ENCODE measurements at regions not wholly inside any gene's neighbourhood (a gene's known extent, or its start where the extent isn't known, plus 50 kb on each side); places are given as distances from the start of the nearest gene placed in this dataset.

DNA sequence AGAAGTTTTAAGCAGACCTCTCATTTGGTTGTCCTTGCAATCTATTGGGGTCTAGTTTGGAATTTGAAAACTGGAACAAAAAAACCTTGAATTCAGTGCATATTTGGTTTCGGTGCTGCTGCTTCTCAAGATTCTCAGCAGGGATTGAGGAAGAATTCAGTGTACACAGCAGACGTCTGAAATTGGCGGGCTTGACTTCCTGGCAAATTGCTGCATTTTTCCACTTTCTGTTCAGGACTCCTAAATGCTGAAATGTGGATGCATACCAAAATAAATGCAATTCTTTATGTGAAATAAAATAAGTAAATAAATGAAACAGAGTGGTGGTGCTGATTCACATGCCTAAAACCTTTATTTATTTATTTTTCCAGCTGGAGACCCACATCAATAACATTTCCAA is 332.4 kb upstream of the KYNU start:
- no peak for DNase-seq
- Mint-ChIP-seq H3K27ac (no peak overlapping the region), H3K36me3 (ENCODE audit: low read depth) (no peaks in the 10 kb centered on the region), H3K9me3 (peaks cover 28% of the 10 kb centered on the region), H3K4me1 (no peaks in the 10 kb centered on the region), H3K4me3 (no peak overlapping the region), H3K27me3 (ENCODE audit: low read depth, poor library complexity) (no peaks in the 10 kb centered on the region)
- TF ChIP-seq, protein P1, sequence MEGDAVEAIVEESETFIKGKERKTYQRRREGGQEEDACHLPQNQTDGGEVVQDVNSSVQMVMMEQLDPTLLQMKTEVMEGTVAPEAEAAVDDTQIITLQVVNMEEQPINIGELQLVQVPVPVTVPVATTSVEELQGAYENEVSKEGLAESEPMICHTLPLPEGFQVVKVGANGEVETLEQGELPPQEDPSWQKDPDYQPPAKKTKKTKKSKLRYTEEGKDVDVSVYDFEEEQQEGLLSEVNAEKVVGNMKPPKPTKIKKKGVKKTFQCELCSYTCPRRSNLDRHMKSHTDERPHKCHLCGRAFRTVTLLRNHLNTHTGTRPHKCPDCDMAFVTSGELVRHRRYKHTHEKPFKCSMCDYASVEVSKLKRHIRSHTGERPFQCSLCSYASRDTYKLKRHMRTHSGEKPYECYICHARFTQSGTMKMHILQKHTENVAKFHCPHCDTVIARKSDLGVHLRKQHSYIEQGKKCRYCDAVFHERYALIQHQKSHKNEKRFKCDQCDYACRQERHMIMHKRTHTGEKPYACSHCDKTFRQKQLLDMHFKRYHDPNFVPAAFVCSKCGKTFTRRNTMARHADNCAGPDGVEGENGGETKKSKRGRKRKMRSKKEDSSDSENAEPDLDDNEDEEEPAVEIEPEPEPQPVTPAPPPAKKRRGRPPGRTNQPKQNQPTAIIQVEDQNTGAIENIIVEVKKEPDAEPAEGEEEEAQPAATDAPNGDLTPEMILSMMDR (IDR thresholded peaks at IDR 0.05): no peak

DNA sequence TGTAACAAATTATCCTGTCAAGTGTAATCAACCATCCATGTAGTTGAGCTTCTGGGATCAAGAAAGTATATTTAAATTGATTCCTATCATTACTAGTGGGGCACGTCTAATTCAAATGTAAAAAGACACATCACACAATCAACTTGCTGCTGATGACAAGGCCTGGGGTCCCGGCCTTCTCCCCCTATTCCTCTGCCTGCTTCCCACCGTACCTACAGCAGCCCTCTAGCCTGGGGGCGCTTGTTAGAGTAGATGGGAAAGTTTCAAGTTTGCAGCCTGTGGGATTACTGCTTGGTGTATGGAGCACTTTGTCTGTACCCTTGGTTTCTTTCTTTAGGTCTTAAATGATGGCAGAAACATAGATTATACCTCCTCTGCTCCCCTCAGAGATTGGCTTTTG is 333.3 kb upstream of the KYNU start:
- DNase-seq: no peak
- no peaks in the 10 kb centered on the region for H3K36me3 Mint-ChIP-seq (ENCODE audit: low read depth)
- no peaks in the 10 kb centered on the region for H3K4me1 Mint-ChIP-seq
- H3K4me3 Mint-ChIP-seq: no peak overlapping the region
- H3K27me3 Mint-ChIP-seq (ENCODE audit: low read depth, poor library complexity): no peaks in the 10 kb centered on the region
- H3K9me3 Mint-ChIP-seq: peaks cover 25% of the 10 kb centered on the region
- H3K27ac Mint-ChIP-seq: no peak overlapping the region
- TF ChIP-seq, protein P1 (IDR thresholded peaks at IDR 0.05): no peak

DNA sequence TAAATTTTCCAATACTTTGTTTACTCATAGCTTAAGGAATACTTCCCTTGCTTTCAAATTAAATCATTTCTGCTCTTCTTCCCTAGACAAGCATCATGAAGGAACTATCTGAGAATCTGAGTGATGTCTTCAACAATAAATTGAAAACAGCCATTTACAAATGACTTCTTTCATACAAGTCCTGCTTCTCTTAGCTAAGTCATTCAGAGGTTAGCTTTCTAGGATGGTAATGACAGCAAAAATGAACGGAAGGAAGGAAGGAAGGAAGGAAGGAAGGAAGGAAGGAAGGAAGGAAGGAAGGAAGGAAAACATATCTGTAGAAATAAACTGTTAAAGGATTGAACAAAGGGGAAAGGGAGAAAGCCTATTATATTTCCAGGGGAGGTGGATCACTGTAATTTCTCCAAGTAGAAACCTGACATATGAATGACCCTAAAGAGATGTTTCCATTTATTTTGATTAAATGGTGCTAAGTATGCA is 335.0 kb upstream of the KYNU start:
- H3K27me3 Mint-ChIP-seq (ENCODE audit: low read depth, poor library complexity): no peaks in the 10 kb centered on the region
- no peak overlapping the region for H3K4me3 Mint-ChIP-seq
- TF ChIP-seq, protein P1 (IDR thresholded peaks at IDR 0.05): no peak
- no peaks in the 10 kb centered on the region for H3K36me3 Mint-ChIP-seq (ENCODE audit: low read depth)
- no peaks in the 10 kb centered on the region for H3K4me1 Mint-ChIP-seq
- no peak overlapping the region for H3K27ac Mint-ChIP-seq
- no peak for DNase-seq
- H3K9me3 Mint-ChIP-seq: peaks cover 9% of the 10 kb centered on the region

DNA sequence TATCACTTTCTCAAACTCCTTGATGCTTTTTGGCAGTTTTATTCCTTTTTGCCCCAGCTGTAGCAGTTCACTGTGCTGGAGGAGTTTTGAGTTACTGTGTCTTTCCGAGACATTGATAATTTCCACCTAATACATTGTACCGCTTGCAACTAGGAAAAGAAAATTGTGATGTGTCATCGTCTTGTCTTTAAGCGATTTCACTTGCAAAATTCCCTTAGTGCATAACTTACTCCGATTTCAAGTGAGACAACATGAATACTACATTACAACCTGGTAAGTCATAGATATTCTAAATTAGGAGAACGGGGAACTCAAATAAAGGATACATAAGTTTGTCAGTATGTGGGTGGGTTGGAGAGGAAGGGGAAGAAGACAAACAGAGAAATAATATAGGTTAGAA is 340.5 kb upstream of the KYNU start:
- Mint-ChIP-seq H3K36me3 (ENCODE audit: low read depth) (no peaks in the 10 kb centered on the region), H3K27ac (no peak overlapping the region), H3K4me1 (no peaks in the 10 kb centered on the region), H3K4me3 (no peak overlapping the region), H3K27me3 (ENCODE audit: low read depth, poor library complexity) (no peaks in the 10 kb centered on the region), H3K9me3 (no peaks in the 10 kb centered on the region)
- DNase-seq: no peak
- TF ChIP-seq, protein P1 (IDR thresholded peaks at IDR 0.05): no peak

DNA sequence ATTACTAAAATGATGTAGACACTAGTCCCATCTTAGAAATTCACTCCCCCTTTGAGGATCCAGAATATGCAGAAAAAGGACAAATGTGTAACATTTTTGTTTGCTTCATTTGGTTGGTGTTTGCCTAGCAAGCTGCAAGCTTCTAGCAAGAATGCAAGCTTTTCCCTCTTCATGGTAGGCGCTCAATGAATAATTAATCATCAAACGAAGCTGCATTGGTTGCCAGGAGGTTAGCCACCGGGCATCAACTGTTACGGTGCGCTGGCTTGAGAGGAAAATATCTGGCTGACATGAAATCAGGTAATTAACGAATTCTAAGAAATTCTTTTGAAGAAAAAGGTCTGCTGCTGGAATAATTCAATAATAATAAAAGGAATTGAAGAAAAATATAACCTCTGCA is 341.0 kb upstream of the KYNU start:
- TF ChIP-seq, protein P1 (IDR thresholded peaks at IDR 0.05): no peak
- Mint-ChIP-seq H3K36me3 (ENCODE audit: low read depth) (no peaks in the 10 kb centered on the region), H3K27me3 (ENCODE audit: low read depth, poor library complexity) (no peaks in the 10 kb centered on the region), H3K9me3 (no peaks in the 10 kb centered on the region), H3K4me1 (peaks cover 2% of the 10 kb centered on the region), H3K27ac (no peak overlapping the region), H3K4me3 (no peak overlapping the region)
- no peak for DNase-seq

DNA sequence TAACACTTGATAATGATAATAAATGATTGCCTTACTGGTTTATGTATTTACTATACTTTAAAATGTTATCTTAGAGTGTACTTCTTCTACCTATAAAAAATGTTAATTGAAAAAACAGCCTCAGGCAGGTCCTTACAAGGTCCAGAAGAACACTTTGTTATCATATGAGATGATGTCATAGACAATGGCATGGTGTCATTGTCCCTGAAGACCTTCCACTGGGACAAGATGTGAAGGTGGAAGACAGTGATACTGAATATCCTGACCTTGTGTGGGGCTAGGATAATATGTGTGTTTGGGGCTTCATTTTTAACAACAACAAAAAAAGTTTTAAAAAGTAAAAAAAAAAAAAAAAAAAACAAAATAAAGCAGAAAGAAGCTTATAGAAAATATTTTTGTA is 342.2 kb upstream of the KYNU start:
- H3K27ac Mint-ChIP-seq: no peak overlapping the region
- no peaks in the 10 kb centered on the region for H3K27me3 Mint-ChIP-seq (ENCODE audit: low read depth, poor library complexity)
- no peaks in the 10 kb centered on the region for H3K9me3 Mint-ChIP-seq
- H3K4me3 Mint-ChIP-seq: no peak overlapping the region
- H3K36me3 Mint-ChIP-seq (ENCODE audit: low read depth): no peaks in the 10 kb centered on the region
- DNase-seq: no peak
- peaks cover 10% of the 10 kb centered on the region for H3K4me1 Mint-ChIP-seq
- TF ChIP-seq, protein P1 (IDR thresholded peaks at IDR 0.05): no peak
